ENCODE measurements at regions not wholly inside any gene's neighbourhood (a gene's known extent, or its start where the extent isn't known, plus 50 kb on each side); places are given as distances from the start of the nearest gene placed in this dataset.

DNA sequence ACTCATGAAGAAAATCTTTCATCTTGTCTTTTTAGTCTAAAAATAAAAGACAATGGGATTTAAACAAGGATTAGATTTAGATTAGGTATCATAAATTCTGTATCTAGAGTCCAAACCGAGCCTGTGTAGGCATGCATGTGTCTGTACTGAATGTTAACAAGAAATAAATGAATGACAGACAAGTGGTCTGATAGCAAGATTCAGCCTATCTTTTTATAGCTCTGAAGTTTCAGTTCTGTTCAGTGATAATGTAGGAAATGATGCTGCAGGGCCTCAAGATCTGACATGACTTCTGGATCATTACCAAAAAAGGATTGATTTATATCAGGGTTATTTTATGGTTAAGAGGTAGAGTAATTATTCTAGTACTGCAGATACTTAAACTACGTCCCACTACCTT lies 137.0 kb upstream of the ATP5MC3 start:
- Histone ChIP-seq H3K27ac (no peak overlapping the region), H3K9me3 (no peaks in the 10 kb centered on the region), H3K4me3 (no peak overlapping the region), H3K4me1 (no peaks in the 10 kb centered on the region), H3K36me3 (no peaks in the 10 kb centered on the region), H3K27me3 (no peaks in the 10 kb centered on the region)
- no peak for DNase-seq (ENCODE audit: low spot score)
- TF ChIP-seq, protein P1, sequence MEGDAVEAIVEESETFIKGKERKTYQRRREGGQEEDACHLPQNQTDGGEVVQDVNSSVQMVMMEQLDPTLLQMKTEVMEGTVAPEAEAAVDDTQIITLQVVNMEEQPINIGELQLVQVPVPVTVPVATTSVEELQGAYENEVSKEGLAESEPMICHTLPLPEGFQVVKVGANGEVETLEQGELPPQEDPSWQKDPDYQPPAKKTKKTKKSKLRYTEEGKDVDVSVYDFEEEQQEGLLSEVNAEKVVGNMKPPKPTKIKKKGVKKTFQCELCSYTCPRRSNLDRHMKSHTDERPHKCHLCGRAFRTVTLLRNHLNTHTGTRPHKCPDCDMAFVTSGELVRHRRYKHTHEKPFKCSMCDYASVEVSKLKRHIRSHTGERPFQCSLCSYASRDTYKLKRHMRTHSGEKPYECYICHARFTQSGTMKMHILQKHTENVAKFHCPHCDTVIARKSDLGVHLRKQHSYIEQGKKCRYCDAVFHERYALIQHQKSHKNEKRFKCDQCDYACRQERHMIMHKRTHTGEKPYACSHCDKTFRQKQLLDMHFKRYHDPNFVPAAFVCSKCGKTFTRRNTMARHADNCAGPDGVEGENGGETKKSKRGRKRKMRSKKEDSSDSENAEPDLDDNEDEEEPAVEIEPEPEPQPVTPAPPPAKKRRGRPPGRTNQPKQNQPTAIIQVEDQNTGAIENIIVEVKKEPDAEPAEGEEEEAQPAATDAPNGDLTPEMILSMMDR (IDR thresholded peaks at IDR 0.05), result no peak

DNA sequence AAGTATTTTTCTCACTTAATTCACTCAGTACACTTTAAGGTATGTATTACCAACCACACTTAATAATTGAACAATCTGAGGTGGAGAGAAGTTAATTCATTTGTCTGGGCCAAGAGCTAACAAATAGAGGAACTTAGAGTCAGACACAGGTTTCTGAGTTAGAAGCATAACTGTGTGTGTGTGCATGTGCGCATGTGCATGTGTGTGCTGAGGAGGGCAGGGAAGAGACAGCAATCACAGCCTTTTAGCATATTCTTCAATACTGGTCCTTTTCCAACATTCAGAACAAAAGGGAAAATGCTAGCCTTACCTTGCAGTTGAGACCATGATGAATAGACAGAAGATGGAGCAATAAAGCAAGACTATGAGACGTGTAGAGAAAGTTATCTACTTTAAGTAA lies 136.2 kb upstream of the ATP5MC3 start:
- TF ChIP-seq, protein P1 (IDR thresholded peaks at IDR 0.05), result no peak
- no peaks in the 10 kb centered on the region for H3K27me3 ChIP-seq
- no peaks in the 10 kb centered on the region for H3K36me3 ChIP-seq
- no peak overlapping the region for H3K27ac ChIP-seq
- DNase-seq (ENCODE audit: low spot score), result no peak
- H3K4me3 ChIP-seq, result no peak overlapping the region
- H3K4me1 ChIP-seq, result no peaks in the 10 kb centered on the region
- H3K9me3 ChIP-seq, result no peaks in the 10 kb centered on the region

GRCh38 chr2:175312137-175312536 lies 130.6 kb upstream of the ATP5MC3 start:
- H3K4me3 ChIP-seq, result no peak overlapping the region
- H3K36me3 ChIP-seq, result no peaks in the 10 kb centered on the region
- DNase-seq (ENCODE audit: low spot score), result no peak
- H3K27ac ChIP-seq, result no peak overlapping the region
- no peaks in the 10 kb centered on the region for H3K27me3 ChIP-seq
- H3K9me3 ChIP-seq, result no peaks in the 10 kb centered on the region
- H3K4me1 ChIP-seq, result no peaks in the 10 kb centered on the region
- TF ChIP-seq, protein P1 (IDR thresholded peaks at IDR 0.05), result no peak

GRCh38 chr2:175310813-175311504 lies 129.4 kb upstream of the ATP5MC3 start:
- TF ChIP-seq, protein P1 (IDR thresholded peaks at IDR 0.05), result no peak
- Histone ChIP-seq H3K27ac (no peak overlapping the region), H3K9me3 (no peaks in the 10 kb centered on the region), H3K36me3 (no peaks in the 10 kb centered on the region), H3K4me3 (no peak overlapping the region), H3K27me3 (no peaks in the 10 kb centered on the region), H3K4me1 (no peaks in the 10 kb centered on the region)
- no peak for DNase-seq (ENCODE audit: low spot score)

GRCh38 chr2:175309799-175310198 lies 128.3 kb upstream of the ATP5MC3 start:
- H3K36me3 ChIP-seq, result no peaks in the 10 kb centered on the region
- no peak overlapping the region for H3K4me3 ChIP-seq
- TF ChIP-seq, protein P1 (IDR thresholded peaks at IDR 0.05), result peak; percentile 10 to 52
- no peaks in the 10 kb centered on the region for H3K4me1 ChIP-seq
- DNase-seq (ENCODE audit: low spot score), result no peak
- no peaks in the 10 kb centered on the region for H3K27me3 ChIP-seq
- no peaks in the 10 kb centered on the region for H3K9me3 ChIP-seq
- H3K27ac ChIP-seq, result no peak overlapping the region

- Histone ChIP-seq H3K9me3 (no peaks in the 10 kb centered on the region), H3K27me3 (no peaks in the 10 kb centered on the region), H3K27ac (no peak overlapping the region), H3K36me3 (no peaks in the 10 kb centered on the region), H3K4me3 (no peak overlapping the region), H3K4me1 (no peaks in the 10 kb centered on the region)
- DNase-seq (ENCODE audit: low spot score), result no peak
- TF ChIP-seq, protein P1 (IDR thresholded peaks at IDR 0.05), result no peak
These were observed 126.5 kb upstream of the ATP5MC3 start for GRCh38 chr2:175308005-175308404.

Data from right atrium auricular region (tissue), 2 donors.